ENCODE measurements at regions not wholly inside any gene's neighbourhood (a gene's known extent, or its start where the extent isn't known, plus 50 kb on each side); places are given as distances from the start of the nearest gene placed in this dataset.

DNA sequence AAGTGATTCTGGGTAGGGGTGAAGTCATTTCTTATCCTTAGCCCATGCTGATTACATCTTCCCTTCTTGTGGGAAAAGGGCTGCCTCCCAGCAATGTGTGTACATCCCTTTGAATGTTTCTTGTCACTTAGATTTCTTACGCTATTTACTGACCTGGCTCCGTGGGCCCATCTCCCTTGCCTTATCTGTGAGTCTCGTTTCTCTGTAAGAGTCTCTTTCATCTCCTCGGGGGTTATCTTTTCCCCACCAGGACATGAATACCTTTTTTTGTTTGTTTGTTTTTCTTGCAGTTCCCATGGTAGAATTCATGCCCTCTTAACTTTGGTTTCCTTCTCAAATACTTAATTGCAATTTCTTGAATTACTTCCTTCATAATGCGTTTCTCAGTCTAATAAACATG, 107.7 kb downstream of the BAMBI start (continued):
- no peak for TF ChIP-seq BRF2 (IDR thresholded peaks at IDR 0.05; ENCODE audit: borderline replicate concordance, insufficient read depth, insufficient read length)
- TF ChIP-seq RBM25 (IDR thresholded peaks at IDR 0.05; ENCODE audit: low read depth, low read length, severe bottlenecking): no peak
- no peak for TF ChIP-seq GABPB1 (CRISPR knock-in tag; IDR thresholded peaks at IDR 0.05)
- TF ChIP-seq, protein P1, sequence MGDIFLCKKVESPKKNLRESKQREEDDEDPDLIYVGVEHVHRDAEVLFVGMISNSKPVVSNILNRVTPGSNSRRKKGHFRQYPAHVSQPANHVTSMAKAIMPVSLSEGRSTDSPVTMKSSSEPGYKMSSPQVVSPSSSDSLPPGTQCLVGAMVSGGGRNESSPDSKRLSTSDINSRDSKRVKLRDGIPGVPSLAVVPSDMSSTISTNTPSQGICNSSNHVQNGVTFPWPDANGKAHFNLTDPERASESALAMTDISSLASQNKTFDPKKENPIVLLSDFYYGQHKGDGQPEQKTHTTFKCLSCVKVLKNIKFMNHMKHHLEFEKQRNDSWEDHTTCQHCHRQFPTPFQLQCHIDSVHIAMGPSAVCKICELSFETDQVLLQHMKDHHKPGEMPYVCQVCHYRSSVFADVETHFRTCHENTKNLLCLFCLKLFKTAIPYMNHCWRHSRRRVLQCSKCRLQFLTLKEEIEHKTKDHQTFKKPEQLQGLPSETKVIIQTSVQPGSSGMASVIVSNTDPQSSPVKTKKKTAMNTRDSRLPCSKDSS (IDR thresholded peaks at IDR 0.05; ENCODE audit: low read depth, partially characterized antibody): no peak
- no peak for TF ChIP-seq ZNF133 (CRISPR knock-in tag; IDR thresholded peaks at IDR 0.05)
- TF ChIP-seq XRCC4 (IDR thresholded peaks at IDR 0.05; ENCODE audit: extremely low read depth, insufficient read depth, insufficient read length): no peak
- TF ChIP-seq BACH1 (tag; IDR thresholded peaks at IDR 0.05): no peak
- no peak for TF ChIP-seq SP2 (IDR thresholded peaks at IDR 0.05; ENCODE audit: extremely low read depth, low read depth, low read length, poor library complexity, severe bottlenecking)
- no peak for TF ChIP-seq KLF1 (tag; IDR thresholded peaks at IDR 0.05)
- no peak for TF ChIP-seq HINFP (tag; conservative IDR thresholded peaks at IDR 0.05; ENCODE audit: low read depth)
- no peak for TF ChIP-seq NCOA4 (IDR thresholded peaks at IDR 0.05; ENCODE audit: partially characterized antibody)
- TF ChIP-seq, protein P2, sequence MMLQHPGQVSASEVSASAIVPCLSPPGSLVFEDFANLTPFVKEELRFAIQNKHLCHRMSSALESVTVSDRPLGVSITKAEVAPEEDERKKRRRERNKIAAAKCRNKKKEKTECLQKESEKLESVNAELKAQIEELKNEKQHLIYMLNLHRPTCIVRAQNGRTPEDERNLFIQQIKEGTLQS (IDR thresholded peaks at IDR 0.05): peak; percentile 49; the same call in 1 of the 2 replicates
- TF ChIP-seq, protein P2 (CRISPR knock-in tag; conservative IDR thresholded peaks at IDR 0.05): no peak
- TF ChIP-seq, protein P3, sequence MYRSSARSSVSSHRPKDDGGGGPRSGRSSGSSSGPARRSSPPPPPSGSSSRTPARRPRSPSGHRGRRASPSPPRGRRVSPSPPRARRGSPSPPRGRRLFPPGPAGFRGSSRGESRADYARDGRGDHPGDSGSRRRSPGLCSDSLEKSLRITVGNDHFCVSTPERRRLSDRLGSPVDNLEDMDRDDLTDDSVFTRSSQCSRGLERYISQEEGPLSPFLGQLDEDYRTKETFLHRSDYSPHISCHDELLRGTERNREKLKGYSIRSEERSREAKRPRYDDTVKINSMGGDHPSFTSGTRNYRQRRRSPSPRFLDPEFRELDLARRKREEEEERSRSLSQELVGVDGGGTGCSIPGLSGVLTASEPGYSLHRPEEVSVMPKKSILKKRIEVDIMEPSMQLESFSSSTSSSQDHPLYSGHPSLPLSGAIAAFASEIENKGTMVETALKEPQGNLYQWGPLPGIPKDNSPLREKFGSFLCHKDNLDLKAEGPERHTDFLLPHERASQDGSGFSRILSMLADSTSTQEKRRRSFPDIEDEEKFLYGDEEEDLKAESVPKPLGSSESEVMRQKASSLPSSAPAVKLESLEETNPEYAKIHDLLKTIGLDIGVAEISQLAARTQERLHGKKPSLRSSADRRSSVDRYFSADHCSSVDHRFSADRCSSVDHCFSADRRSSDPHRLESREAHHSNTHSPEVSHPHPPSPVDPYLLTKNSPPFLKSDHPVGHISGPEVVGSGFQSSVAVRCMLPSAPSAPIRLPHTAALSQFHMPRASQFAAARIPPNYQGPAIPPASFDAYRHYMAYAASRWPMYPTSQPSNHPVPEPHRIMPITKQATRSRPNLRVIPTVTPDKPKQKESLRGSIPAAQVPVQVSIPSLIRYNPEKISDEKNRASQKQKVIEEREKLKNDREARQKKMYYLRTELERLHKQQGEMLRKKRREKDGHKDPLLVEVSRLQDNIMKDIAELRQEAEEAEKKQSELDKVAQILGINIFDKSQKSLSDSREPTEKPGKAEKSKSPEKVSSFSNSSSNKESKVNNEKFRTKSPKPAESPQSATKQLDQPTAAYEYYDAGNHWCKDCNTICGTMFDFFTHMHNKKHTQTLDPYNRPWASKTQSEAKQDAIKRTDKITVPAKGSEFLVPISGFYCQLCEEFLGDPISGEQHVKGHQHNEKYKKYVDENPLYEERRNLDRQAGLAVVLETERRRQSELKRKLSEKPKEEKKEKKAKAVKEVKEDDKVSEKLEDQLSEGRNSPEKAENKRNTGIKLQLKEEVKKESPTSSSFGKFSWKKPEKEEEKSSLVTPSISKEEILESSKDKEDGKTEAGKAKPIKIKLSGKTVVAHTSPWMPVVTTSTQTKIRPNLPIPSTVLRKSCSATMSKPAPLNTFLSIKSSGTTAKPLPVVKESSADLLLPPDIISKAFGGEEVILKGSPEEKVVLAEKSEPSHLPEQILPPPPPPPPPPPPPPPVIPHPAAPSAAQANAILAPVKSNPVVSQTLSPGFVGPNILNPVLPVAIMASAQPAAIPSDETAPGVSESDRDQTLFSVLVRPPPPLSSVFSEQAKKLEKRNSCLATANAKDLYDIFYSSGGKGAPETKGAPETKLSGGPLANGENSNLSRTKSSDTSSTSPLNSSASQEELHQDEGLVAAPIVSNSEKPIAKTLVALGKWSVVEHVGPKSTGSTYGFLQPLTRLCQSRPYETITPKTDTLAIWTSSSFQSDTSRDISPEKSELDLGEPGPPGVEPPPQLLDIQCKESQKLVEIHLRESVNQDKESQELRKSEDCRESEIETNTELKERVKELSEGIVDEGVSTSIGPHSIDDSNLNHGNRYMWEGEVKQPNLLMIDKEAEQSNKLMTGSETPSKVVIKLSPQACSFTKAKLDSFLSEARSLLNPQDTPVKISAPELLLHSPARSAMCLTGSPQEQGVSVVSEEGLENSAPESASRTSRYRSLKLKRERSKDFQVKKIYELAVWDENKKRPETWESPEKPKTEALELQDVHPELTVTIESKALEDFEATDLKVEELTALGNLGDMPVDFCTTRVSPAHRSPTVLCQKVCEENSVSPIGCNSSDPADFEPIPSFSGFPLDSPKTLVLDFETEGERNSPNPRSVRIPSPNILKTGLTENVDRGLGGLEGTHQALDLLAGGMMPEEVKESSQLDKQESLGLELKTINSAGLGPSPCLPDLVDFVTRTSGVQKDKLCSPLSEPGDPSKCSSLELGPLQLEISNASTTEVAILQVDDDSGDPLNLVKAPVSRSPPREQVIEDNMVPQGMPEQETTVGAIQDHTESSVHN (IDR thresholded peaks at IDR 0.05; ENCODE audit: borderline replicate concordance in 1 of 2, low read depth in 1 of 2): no peak
- no peak for TF ChIP-seq CAMTA2 (CRISPR knock-in tag; conservative IDR thresholded peaks at IDR 0.05)
